ENCODE measurements at regions not wholly inside any gene's neighbourhood (a gene's known extent, or its start where the extent isn't known, plus 50 kb on each side); places are given as distances from the start of the nearest gene placed in this dataset.
A peak's percentile ranks its signal among the peaks of the same experiment; 100 is the strongest.
"Not testable (repeated sequence)": the region's sequence is repeated elsewhere in the genome, so short reads cannot be mapped to it uniquely, and the experiment has no call there.

GRCh38 chr6:84581494-84582259, 182.7 kb downstream of the TBX18 start:
- peak; percentile 27 for DNase-seq (ENCODE audit: low read depth)
- H3K4me3 ChIP-seq (ENCODE audit: low read length) = no peak overlapping the region
- TF ChIP-seq CTCF (IDR thresholded peaks at IDR 0.05; ENCODE audit: insufficient read depth, low read depth, low read length, missing control alignments) = no peak

GRCh38 chr6:84579404-84579803, 185.0 kb downstream of the TBX18 start:
- DNase-seq (ENCODE audit: low read depth) = no peak
- no peak for TF ChIP-seq CTCF (IDR thresholded peaks at IDR 0.05; ENCODE audit: insufficient read depth, low read depth, low read length, missing control alignments)

GRCh38 chr6:84576029-84576428, 188.4 kb downstream of the TBX18 start:
- no peak for DNase-seq (ENCODE audit: low read depth)
- no peak overlapping the region for H3K4me3 ChIP-seq (ENCODE audit: low read length)
- no peak for TF ChIP-seq CTCF (IDR thresholded peaks at IDR 0.05; ENCODE audit: insufficient read depth, low read depth, low read length, missing control alignments)

More at GRCh38 chr6:84579404-84579803, 185.0 kb downstream of the TBX18 start:
- H3K4me3 ChIP-seq (ENCODE audit: low read length) = no peak overlapping the region

GRCh38 chr6:84575264-84575663, 189.1 kb downstream of the TBX18 start:
- DNase-seq (ENCODE audit: low read depth) = peak; percentile 25

GRCh38 chr6:84569882-84570281, 194.5 kb downstream of the TBX18 start:
- DNase-seq (ENCODE audit: low read depth) = no peak
- no peak overlapping the region for H3K4me3 ChIP-seq (ENCODE audit: low read length)
- no peak for TF ChIP-seq CTCF (IDR thresholded peaks at IDR 0.05; ENCODE audit: insufficient read depth, low read depth, low read length, missing control alignments)

More at GRCh38 chr6:84575264-84575663, 189.1 kb downstream of the TBX18 start:
- no peak for TF ChIP-seq CTCF (IDR thresholded peaks at IDR 0.05; ENCODE audit: insufficient read depth, low read depth, low read length, missing control alignments)
- no peak overlapping the region for H3K4me3 ChIP-seq (ENCODE audit: low read length)

GRCh38 chr6:84568971-84569370, 195.4 kb downstream of the TBX18 start:
- no peak overlapping the region for H3K4me3 ChIP-seq (ENCODE audit: low read length)
- peak; percentile 22 for TF ChIP-seq CTCF (IDR thresholded peaks at IDR 0.05; ENCODE audit: insufficient read depth, low read depth, low read length, missing control alignments)
- DNase-seq (ENCODE audit: low read depth) = peak; percentile 31

- H3K4me3 ChIP-seq (ENCODE audit: low read length) = not testable (repeated sequence)
Observed at GRCh38 chr6:84565718-84566117, 198.7 kb downstream of the TBX18 start.

More at GRCh38 chr6:84565718-84566117, 198.7 kb downstream of the TBX18 start:
- DNase-seq (ENCODE audit: low read depth) = not testable (repeated sequence)
